ENCODE measurements at regions not wholly inside any gene's neighbourhood (a gene's known extent, or its start where the extent isn't known, plus 50 kb on each side); places are given as distances from the start of the nearest gene placed in this dataset.

DNA sequence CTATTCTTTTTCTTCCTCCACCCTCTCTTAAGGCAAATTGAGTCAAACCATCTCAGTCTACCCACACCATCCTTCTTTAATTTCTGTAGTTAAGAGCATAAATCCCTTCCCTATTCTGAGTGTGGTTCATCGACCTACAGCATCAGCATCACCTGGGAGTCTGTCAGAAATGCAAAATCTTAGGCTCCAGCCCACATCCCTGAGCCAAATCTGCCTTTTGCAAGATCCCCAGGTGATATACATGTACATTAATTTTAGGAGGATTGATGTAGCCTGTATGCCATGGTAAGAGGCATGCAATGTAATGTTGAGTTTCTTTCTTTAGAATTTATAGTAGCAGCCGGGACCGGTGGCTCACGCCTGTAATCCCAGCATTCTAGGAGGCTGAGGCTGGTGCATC lies 151.7 kb upstream of the TNP1 start:
- FAIRE-seq: no peak
- TF ChIP-seq, protein P1, sequence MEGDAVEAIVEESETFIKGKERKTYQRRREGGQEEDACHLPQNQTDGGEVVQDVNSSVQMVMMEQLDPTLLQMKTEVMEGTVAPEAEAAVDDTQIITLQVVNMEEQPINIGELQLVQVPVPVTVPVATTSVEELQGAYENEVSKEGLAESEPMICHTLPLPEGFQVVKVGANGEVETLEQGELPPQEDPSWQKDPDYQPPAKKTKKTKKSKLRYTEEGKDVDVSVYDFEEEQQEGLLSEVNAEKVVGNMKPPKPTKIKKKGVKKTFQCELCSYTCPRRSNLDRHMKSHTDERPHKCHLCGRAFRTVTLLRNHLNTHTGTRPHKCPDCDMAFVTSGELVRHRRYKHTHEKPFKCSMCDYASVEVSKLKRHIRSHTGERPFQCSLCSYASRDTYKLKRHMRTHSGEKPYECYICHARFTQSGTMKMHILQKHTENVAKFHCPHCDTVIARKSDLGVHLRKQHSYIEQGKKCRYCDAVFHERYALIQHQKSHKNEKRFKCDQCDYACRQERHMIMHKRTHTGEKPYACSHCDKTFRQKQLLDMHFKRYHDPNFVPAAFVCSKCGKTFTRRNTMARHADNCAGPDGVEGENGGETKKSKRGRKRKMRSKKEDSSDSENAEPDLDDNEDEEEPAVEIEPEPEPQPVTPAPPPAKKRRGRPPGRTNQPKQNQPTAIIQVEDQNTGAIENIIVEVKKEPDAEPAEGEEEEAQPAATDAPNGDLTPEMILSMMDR (IDR thresholded peaks at IDR 0.05; ENCODE audit: insufficient read depth, missing control alignments): no peak

GRCh38 chr2:217010173-217010572 lies 150.3 kb upstream of the TNP1 start:
- DNase-seq (ENCODE audit: insufficient read length, low spot score) (no peak), FAIRE-seq (no peak)
- TF ChIP-seq, protein P1 (IDR thresholded peaks at IDR 0.05; ENCODE audit: insufficient read depth, missing control alignments): no peak

More for the DNA sequence above, 151.7 kb upstream of the TNP1 start:
- no peak for DNase-seq (ENCODE audit: insufficient read length, low spot score)

DNA sequence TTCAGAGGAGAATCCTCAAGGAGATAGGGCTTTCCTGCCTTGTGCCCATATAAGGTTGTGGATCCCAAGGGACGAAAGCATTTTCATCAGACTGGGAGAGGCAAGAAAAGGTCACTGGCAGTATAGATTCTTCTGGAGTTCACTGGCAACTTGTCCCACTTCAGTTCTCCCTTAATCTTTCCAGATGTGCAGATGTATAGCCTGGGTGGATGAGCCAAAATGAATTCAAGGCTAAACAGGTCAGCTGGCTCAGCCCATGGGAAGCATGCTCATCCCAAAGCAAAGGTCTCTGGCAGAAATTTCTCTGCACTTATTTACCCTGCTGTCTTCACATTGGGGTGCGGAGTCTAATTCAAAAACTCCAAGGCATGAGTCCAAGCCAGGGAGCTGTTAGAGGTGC lies 148.9 kb upstream of the TNP1 start:
- FAIRE-seq: no peak
- DNase-seq (ENCODE audit: insufficient read length, low spot score): no peak
- TF ChIP-seq, protein P1 (IDR thresholded peaks at IDR 0.05; ENCODE audit: insufficient read depth, missing control alignments): no peak

DNA sequence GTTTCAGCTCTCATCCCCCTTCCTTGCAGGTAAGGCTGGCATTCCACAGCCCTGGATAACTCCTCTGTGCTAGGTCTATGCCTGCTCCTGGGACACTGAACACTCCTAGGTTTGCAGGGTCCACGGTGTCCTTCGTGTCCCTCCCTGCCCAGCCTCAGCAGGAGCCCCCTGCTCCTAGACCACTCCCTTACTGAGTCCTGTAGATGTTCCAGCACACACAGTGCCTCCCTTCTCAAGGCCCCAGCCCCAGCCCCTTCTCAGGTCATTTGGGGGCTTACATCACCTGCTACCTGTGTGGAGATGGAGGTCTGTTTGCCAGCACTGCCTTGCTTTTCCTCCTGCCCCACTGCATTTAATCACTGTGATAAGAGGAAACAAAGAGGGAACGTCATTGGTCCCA lies 146.4 kb upstream of the TNP1 start:
- TF ChIP-seq, protein P1 (IDR thresholded peaks at IDR 0.05; ENCODE audit: insufficient read depth, missing control alignments): no peak
- DNase-seq (ENCODE audit: insufficient read length, low spot score) (no peak), FAIRE-seq (no peak)

DNA sequence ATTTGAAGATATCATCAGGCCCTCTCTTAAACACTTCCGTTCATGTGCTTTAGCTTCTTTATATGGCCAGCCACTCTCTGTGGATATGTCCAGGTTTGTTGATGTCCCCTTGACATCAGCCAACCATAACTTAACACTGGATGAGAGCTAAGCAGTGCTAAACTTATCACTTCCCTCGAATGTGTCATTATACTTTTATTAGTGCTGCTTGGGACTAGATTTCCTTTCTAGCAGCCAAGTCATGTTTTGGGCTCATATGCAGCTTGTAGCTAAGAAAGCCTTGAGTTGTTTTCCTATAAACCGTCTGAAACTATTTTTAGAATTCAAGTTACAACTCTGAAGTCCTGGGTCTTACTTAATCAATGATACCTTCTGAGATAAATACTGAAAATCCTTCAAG lies 144.8 kb upstream of the TNP1 start:
- DNase-seq (ENCODE audit: insufficient read length, low spot score): no peak
- FAIRE-seq: no peak
- TF ChIP-seq, protein P1 (IDR thresholded peaks at IDR 0.05; ENCODE audit: insufficient read depth, missing control alignments): no peak

GRCh38 chr2:217001740-217002139 lies 141.9 kb upstream of the TNP1 start:
- TF ChIP-seq, protein P1 (IDR thresholded peaks at IDR 0.05; ENCODE audit: insufficient read depth, missing control alignments): no peak
- no peak for DNase-seq (ENCODE audit: insufficient read length, low spot score)
- no peak for FAIRE-seq

DNA sequence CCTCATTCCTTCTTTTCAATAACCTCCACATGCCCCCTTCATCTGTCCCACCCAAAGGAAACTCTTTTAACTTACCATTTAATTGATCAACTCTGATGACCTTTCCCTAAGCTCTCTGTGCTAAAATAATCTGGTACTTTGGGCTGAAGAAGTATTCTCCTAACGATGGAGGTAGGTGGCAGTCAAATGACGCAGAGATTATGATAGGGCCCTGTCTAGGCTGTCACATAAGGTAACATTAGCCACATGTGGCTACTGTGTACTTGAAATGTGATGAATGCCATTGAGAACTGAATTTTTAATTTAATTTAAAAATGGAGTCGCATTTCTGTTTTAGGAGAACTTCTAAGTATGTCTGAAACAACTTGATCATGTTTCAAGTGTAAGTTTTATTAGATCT lies 140.5 kb upstream of the TNP1 start:
- DNase-seq (ENCODE audit: insufficient read length, low spot score) (no peak), FAIRE-seq (no peak)
- TF ChIP-seq, protein P1 (IDR thresholded peaks at IDR 0.05; ENCODE audit: insufficient read depth, missing control alignments): peak; percentile 7
